Prostate gland (tissue), 2 donors: ENCODE measurements at regions not wholly inside any gene's neighbourhood (a gene's known extent, or its start where the extent isn't known, plus 50 kb on each side); places are given as distances from the start of the nearest gene placed in this dataset.

Experiments used
- POLR2AphosphoS5 ChIP-seq: sonication (generic); formaldehyde crosslinking; IDR thresholded peaks from one replicate; pipeline ENCODE4 v1.6.1; 2017; ENCODE audit warnings: antibody characterized with exemption
- TF ChIP-seq, protein P1 (sequence below), 4 experiments: fragments of 200-600 bp in 2 of 4; fragments of 450-650 bp in 2 of 4; sonication (generic) in 2 of 4; IDR thresholded peaks; 1 replicate in 3 of 4; 2 replicates in 1 of 4; pipeline ENCODE4 v1.5.1; 2016 to 2019; ENCODE audit warnings: antibody characterized with exemption in 4 of 4, mild to moderate bottlenecking in 2 of 4, moderate library complexity in 2 of 4

DNA sequence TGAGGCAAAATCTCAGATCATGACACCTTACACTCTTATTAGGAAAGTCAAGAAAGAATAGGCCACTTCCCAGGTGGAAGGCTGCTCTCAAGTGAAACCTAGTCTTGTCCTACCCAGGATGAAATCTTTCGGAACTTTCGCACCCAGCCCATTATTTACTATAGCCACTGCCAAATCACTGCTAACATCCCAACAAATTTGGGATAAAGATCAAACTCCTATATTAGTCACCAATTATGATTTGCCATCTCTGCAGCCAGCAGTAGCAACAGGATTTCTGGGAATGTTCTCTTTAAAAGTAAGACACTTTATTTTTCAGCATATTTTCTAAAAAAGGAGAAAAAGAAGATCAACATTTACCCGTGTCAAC lies 224.6 kb downstream of the GAS1 start:
- TF ChIP-seq, protein P1, sequence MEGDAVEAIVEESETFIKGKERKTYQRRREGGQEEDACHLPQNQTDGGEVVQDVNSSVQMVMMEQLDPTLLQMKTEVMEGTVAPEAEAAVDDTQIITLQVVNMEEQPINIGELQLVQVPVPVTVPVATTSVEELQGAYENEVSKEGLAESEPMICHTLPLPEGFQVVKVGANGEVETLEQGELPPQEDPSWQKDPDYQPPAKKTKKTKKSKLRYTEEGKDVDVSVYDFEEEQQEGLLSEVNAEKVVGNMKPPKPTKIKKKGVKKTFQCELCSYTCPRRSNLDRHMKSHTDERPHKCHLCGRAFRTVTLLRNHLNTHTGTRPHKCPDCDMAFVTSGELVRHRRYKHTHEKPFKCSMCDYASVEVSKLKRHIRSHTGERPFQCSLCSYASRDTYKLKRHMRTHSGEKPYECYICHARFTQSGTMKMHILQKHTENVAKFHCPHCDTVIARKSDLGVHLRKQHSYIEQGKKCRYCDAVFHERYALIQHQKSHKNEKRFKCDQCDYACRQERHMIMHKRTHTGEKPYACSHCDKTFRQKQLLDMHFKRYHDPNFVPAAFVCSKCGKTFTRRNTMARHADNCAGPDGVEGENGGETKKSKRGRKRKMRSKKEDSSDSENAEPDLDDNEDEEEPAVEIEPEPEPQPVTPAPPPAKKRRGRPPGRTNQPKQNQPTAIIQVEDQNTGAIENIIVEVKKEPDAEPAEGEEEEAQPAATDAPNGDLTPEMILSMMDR (IDR thresholded peaks at IDR 0.05), result no peak
- no peak for TF ChIP-seq POLR2AphosphoS5
